Mesenchymal stem cell (in vitro differentiated cells and primary cell): ENCODE measurements at regions not wholly inside any gene's neighbourhood (a gene's known extent, or its start where the extent isn't known, plus 50 kb on each side); places are given as distances from the start of the nearest gene placed in this dataset.

Experiments
- DNase-seq: peaks from one replicate; pipeline ENCODE4 v3.0.0-alpha.2; 2013
- H2AFZ ChIP-seq: one replicate; pipeline ENCODE4 v1.6.1; 2013; ENCODE audit warnings: low read depth, mild to moderate bottlenecking, control low read depth, inconsistent platforms, low read length, moderate library complexity
- H2AK5ac ChIP-seq: 2 replicates; pipeline ENCODE4 v1.6.1; 2013; ENCODE audit warnings: low read length, moderate library complexity, mild to moderate bottlenecking, inconsistent platforms; ENCODE audit not compliant: severe bottlenecking
- H2BK120ac ChIP-seq: one replicate; pipeline ENCODE4 v1.6.1; 2013; ENCODE audit warnings: low read depth, mild to moderate bottlenecking, inconsistent platforms, low read length, moderate library complexity
- H2BK12ac ChIP-seq, 2 experiments: one replicate each; pipeline ENCODE4 v1.6.1; 2013; ENCODE audit warnings: inconsistent platforms in 2 of 2, low read length in 2 of 2, mild to moderate bottlenecking in 2 of 2, moderate library complexity in 2 of 2, control low read depth in 1 of 2
- H2BK15ac ChIP-seq: one replicate; pipeline ENCODE4 v1.6.1; 2013; ENCODE audit warnings: mild to moderate bottlenecking, low read depth, inconsistent platforms; ENCODE audit not compliant: poor library complexity, severe bottlenecking
- H2BK5ac ChIP-seq: 2 replicates; pipeline ENCODE4 v1.6.1; 2013; ENCODE audit warnings: low read depth, mild to moderate bottlenecking, low read length, control low read depth, inconsistent platforms; ENCODE audit not compliant: poor library complexity, severe bottlenecking
- H3K14ac ChIP-seq, 2 experiments: one replicate each; pipeline ENCODE4 v1.6.1; 2013; ENCODE audit warnings: inconsistent platforms in 2 of 2, low read length in 2 of 2, control low read depth in 1 of 2, mild to moderate bottlenecking in 1 of 2, moderate library complexity in 1 of 2
- H3K18ac ChIP-seq, 2 experiments: one replicate each; pipeline ENCODE4 v1.6.1; 2013; ENCODE audit warnings: inconsistent platforms in 2 of 2, low read length in 2 of 2, control low read depth in 1 of 2, low read depth in 1 of 2, mild to moderate bottlenecking in 1 of 2
- H3K23ac ChIP-seq, 2 experiments: one replicate each; pipeline ENCODE4 v1.6.1; 2013; ENCODE audit warnings: inconsistent platforms in 2 of 2, low read length in 2 of 2, mild to moderate bottlenecking in 2 of 2, moderate library complexity in 2 of 2, control low read depth in 1 of 2
- H3K27ac ChIP-seq: 2 replicates; pipeline ENCODE4 v1.5.1; 2013; ENCODE audit warnings: mild to moderate bottlenecking, moderate library complexity, low read length, control low read depth, inconsistent platforms; ENCODE audit not compliant: poor library complexity, severe bottlenecking
- H3K27me3 ChIP-seq, 2 experiments: 2 replicates each; pipeline versions ENCODE4 v1.6.1 to v1.7.0; 2013; ENCODE audit warnings: low read length in 2 of 2, mild to moderate bottlenecking in 2 of 2, moderate library complexity in 2 of 2, control low read depth in 1 of 2, inconsistent platforms in 1 of 2; ENCODE audit not compliant: control insufficient read depth in 1 of 2, insufficient read depth in 1 of 2
- H3K36me3 ChIP-seq, 2 experiments: 2 replicates each; pipeline versions ENCODE4 v1.6.1 to v1.7.0; 2013; ENCODE audit warnings: low read length in 2 of 2, control low read depth in 1 of 2, inconsistent platforms in 1 of 2, low read depth in 1 of 2, mild to moderate bottlenecking in 1 of 2; ENCODE audit not compliant: insufficient read depth in 2 of 2, control insufficient read depth in 1 of 2
- H3K4ac ChIP-seq, 2 experiments: one replicate each; pipeline ENCODE4 v1.6.1; 2013; ENCODE audit warnings: inconsistent platforms in 2 of 2, low read length in 2 of 2, mild to moderate bottlenecking in 2 of 2, moderate library complexity in 2 of 2, control low read depth in 1 of 2, low read depth in 1 of 2
- H3K4me1 ChIP-seq: 2 replicates; pipeline ENCODE4 v1.6.1; 2013; ENCODE audit warnings: low read depth, low read length, control low read depth; ENCODE audit not compliant: control insufficient read depth, insufficient read depth
- H3K4me2 ChIP-seq: 2 replicates; pipeline ENCODE4 v1.6.1; 2013; ENCODE audit warnings: low read length, mild to moderate bottlenecking, inconsistent platforms; ENCODE audit not compliant: poor library complexity, severe bottlenecking
- H3K4me3 ChIP-seq, 2 experiments: 2 replicates each; pipeline versions ENCODE4 v1.5.1 to v1.7.0; 2013; ENCODE audit warnings: low read length in 2 of 2, mild to moderate bottlenecking in 2 of 2, control low read depth in 1 of 2, low read depth in 1 of 2; ENCODE audit not compliant: insufficient read depth in 1 of 2
- H3K79me1 ChIP-seq: replicated peaks from 2 replicates; pipeline ENCODE4 v1.6.1; 2013; ENCODE audit warnings: mild to moderate bottlenecking, control low read depth, low read length, inconsistent platforms; ENCODE audit not compliant: poor library complexity, severe bottlenecking
- H3K9ac ChIP-seq: 2 replicates; pipeline ENCODE4 v1.7.0; 2013; ENCODE audit warnings: mild to moderate bottlenecking, low read length, moderate library complexity
- H3K9me3 ChIP-seq: 2 replicates; pipeline ENCODE4 v1.7.0; 2013; ENCODE audit warnings: mild to moderate bottlenecking, low read length; ENCODE audit not compliant: control insufficient read depth
- H4K8ac ChIP-seq: one replicate; pipeline ENCODE4 v1.6.1; 2013; ENCODE audit warnings: inconsistent platforms, mild to moderate bottlenecking, low read length, moderate library complexity
- H4K91ac ChIP-seq: one replicate; pipeline ENCODE4 v1.6.1; 2013; ENCODE audit warnings: mild to moderate bottlenecking, low read length, inconsistent platforms
- WGBS: methylation state at CpG from one replicate; pipeline ENCODE4 v1.1.7; 2013; ENCODE audit warnings: mixed read lengths; 5-methylcytosine and 5-hydroxymethylcytosine counted together

- H3K4me2 ChIP-seq = no peak overlapping the region
- H4K91ac ChIP-seq = no peak overlapping the region
- H2BK12ac ChIP-seq = no peak overlapping the region
- H3K4ac ChIP-seq = no peak overlapping the region
- no peaks in the 10 kb centered on the region for H3K9me3 ChIP-seq
- no peaks in the 10 kb centered on the region for H3K79me1 ChIP-seq
- no peaks in the 10 kb centered on the region for H3K4me1 ChIP-seq
- H3K9ac ChIP-seq = no peak overlapping the region
- H3K27ac ChIP-seq = no peak overlapping the region
- H3K27me3 ChIP-seq = no peaks in the 10 kb centered on the region
- no peak overlapping the region for H4K8ac ChIP-seq
- no peak overlapping the region for H2BK15ac ChIP-seq
- H2AFZ ChIP-seq = no peak overlapping the region
- H3K23ac ChIP-seq = no peak overlapping the region
- no CpG with 5 or more reads among the region's 1 CpG for WGBS
- H3K14ac ChIP-seq = no peak overlapping the region
- no peak overlapping the region for H2BK5ac ChIP-seq
- DNase-seq = no peak
- no peak overlapping the region for H3K18ac ChIP-seq
- H3K4me3 ChIP-seq = no peak overlapping the region
- no peak overlapping the region for H2BK120ac ChIP-seq
- H2AK5ac ChIP-seq = no peak overlapping the region
- H3K36me3 ChIP-seq = no peaks in the 10 kb centered on the region
These were observed 325.2 kb downstream of the USP25 start for GRCh38 chr21:16055014-16055413.

- no peak overlapping the region for H3K4me2 ChIP-seq
- peaks cover 8% of the 10 kb centered on the region for H3K9me3 ChIP-seq
- H3K27ac ChIP-seq = no peak overlapping the region
- H2BK12ac ChIP-seq = no peak overlapping the region
- no peak overlapping the region for H2AK5ac ChIP-seq
- no peaks in the 10 kb centered on the region for H3K4me1 ChIP-seq
- no peaks in the 10 kb centered on the region for H3K36me3 ChIP-seq
- no peaks in the 10 kb centered on the region for H3K79me1 ChIP-seq
- H4K91ac ChIP-seq = no peak overlapping the region
- no peak overlapping the region for H3K9ac ChIP-seq
- no peak overlapping the region for H3K4me3 ChIP-seq
- no peak overlapping the region for H3K14ac ChIP-seq
- H3K18ac ChIP-seq = no peak overlapping the region
- H2BK5ac ChIP-seq = no peak overlapping the region
- no peak overlapping the region for H4K8ac ChIP-seq
- H2AFZ ChIP-seq = no peak overlapping the region
- H3K4ac ChIP-seq = no peak overlapping the region
- H2BK15ac ChIP-seq = no peak overlapping the region
- no peak for DNase-seq
- no peak overlapping the region for H2BK120ac ChIP-seq
- H3K23ac ChIP-seq = no peak overlapping the region
- no peaks in the 10 kb centered on the region for H3K27me3 ChIP-seq
These were observed 329.1 kb downstream of the USP25 start for GRCh38 chr21:16058896-16059295.

GRCh38 chr21:16059981-16060380, 330.2 kb downstream of the USP25 start:
- Histone ChIP-seq H4K8ac (no peak overlapping the region), H3K27me3 (no peaks in the 10 kb centered on the region), H3K9me3 (peaks cover 8% of the 10 kb centered on the region), H3K23ac (no peak overlapping the region), H3K36me3 (no peaks in the 10 kb centered on the region), H3K4me3 (no peak overlapping the region), H3K27ac (no peak overlapping the region), H2AFZ (no peak overlapping the region), H3K4me1 (no peaks in the 10 kb centered on the region), H2BK15ac (no peak overlapping the region), H2BK5ac (no peak overlapping the region), H2BK120ac (no peak overlapping the region), H3K79me1 (no peaks in the 10 kb centered on the region), H3K4ac (no peak overlapping the region), H2AK5ac (no peak overlapping the region), H2BK12ac (no peak overlapping the region), H3K18ac (no peak overlapping the region), H4K91ac (no peak overlapping the region), H3K9ac (no peak overlapping the region), H3K4me2 (no peak overlapping the region), H3K14ac (no peak overlapping the region)
- DNase-seq = no peak
- WGBS = 92% methylated on average over 4 of the region's 4 CpGs

GRCh38 chr21:16061194-16061593, 331.4 kb downstream of the USP25 start:
- H2AFZ ChIP-seq = no peak overlapping the region
- no peak overlapping the region for H2BK15ac ChIP-seq
- H2AK5ac ChIP-seq = no peak overlapping the region
- no peak overlapping the region for H4K91ac ChIP-seq
- 94% methylated on average over 6 of the region's 9 CpGs for WGBS
- H3K27me3 ChIP-seq = no peaks in the 10 kb centered on the region
- H3K4me3 ChIP-seq = no peak overlapping the region
- H3K18ac ChIP-seq = no peak overlapping the region
- H2BK12ac ChIP-seq = no peak overlapping the region
- H3K79me1 ChIP-seq = no peaks in the 10 kb centered on the region
- H3K14ac ChIP-seq = no peak overlapping the region
- H2BK120ac ChIP-seq = no peak overlapping the region
- H3K4ac ChIP-seq = no peak overlapping the region
- no peaks in the 10 kb centered on the region for H3K36me3 ChIP-seq
- no peaks in the 10 kb centered on the region for H3K4me1 ChIP-seq
- no peak overlapping the region for H3K23ac ChIP-seq
- H3K4me2 ChIP-seq = no peak overlapping the region
- H4K8ac ChIP-seq = no peak overlapping the region
- no peak overlapping the region for H2BK5ac ChIP-seq
- peaks cover 8% of the 10 kb centered on the region for H3K9me3 ChIP-seq
- no peak overlapping the region for H3K27ac ChIP-seq
- DNase-seq = no peak
- H3K9ac ChIP-seq = no peak overlapping the region
